KG1 (cell line): ENCODE measurements at regions not wholly inside any gene's neighbourhood (a gene's known extent, or its start where the extent isn't known, plus 50 kb on each side); places are given as distances from the start of the nearest gene placed in this dataset.

Source experiments
- DNase-seq: peaks from one replicate; lab custom pipeline; 2025; lab: John Stamatoyannopoulos, UW

- no peak for DNase-seq
Measured at GRCh38 chr6:164214066-164214465, 799.5 kb downstream of the QKI start.

GRCh38 chr6:164211254-164211653 is 796.7 kb downstream of the QKI start:
- DNase-seq = no peak

GRCh38 chr6:164210783-164211182 is 796.3 kb downstream of the QKI start:
- no peak for DNase-seq

- DNase-seq = no peak
Measured at GRCh38 chr6:164210323-164210722, 795.8 kb downstream of the QKI start.

GRCh38 chr6:164208371-164208770 is 793.9 kb downstream of the QKI start:
- no peak for DNase-seq

- DNase-seq = no peak
Measured at GRCh38 chr6:164206807-164207423, 792.4 kb downstream of the QKI start.

- no peak for DNase-seq
Measured at GRCh38 chr6:164200071-164200470, 785.6 kb downstream of the QKI start.

GRCh38 chr6:164195942-164196281 is 781.4 kb downstream of the QKI start:
- DNase-seq = no peak

- no peak for DNase-seq
Measured at GRCh38 chr6:164195278-164195941, 780.9 kb downstream of the QKI start.

GRCh38 chr6:164188861-164189260 is 774.3 kb downstream of the QKI start:
- no peak for DNase-seq

- no peak for DNase-seq
Measured at GRCh38 chr6:164185471-164185871, 771.0 kb downstream of the QKI start.

- DNase-seq = no peak
Measured at GRCh38 chr6:164184410-164184809, 769.9 kb downstream of the QKI start.

GRCh38 chr6:164183556-164184123 is 769.1 kb downstream of the QKI start:
- no peak for DNase-seq

GRCh38 chr6:164178679-164179332 is 764.3 kb downstream of the QKI start:
- DNase-seq = no peak

GRCh38 chr6:164169355-164169754 is 754.8 kb downstream of the QKI start:
- no peak for DNase-seq

- no peak for DNase-seq
Measured at GRCh38 chr6:164168595-164168994, 754.1 kb downstream of the QKI start.

- DNase-seq = no peak
Measured at GRCh38 chr6:164167873-164168405, 753.4 kb downstream of the QKI start.

GRCh38 chr6:164166996-164167395 is 752.5 kb downstream of the QKI start:
- DNase-seq = no peak

- DNase-seq = no peak
Measured at GRCh38 chr6:164166515-164166914, 752.0 kb downstream of the QKI start.

GRCh38 chr6:164164876-164165275 is 750.4 kb downstream of the QKI start:
- no peak for DNase-seq

- no peak for DNase-seq
Measured at GRCh38 chr6:164163239-164163638, 748.7 kb downstream of the QKI start.

- no peak for DNase-seq
Measured at GRCh38 chr6:164159061-164159460, 744.5 kb downstream of the QKI start.

- no peak for DNase-seq
Measured at GRCh38 chr6:164154588-164154987, 740.1 kb downstream of the QKI start.
